ENCODE measurements at regions not wholly inside any gene's neighbourhood (a gene's known extent, or its start where the extent isn't known, plus 50 kb on each side); places are given as distances from the start of the nearest gene placed in this dataset.

DNA sequence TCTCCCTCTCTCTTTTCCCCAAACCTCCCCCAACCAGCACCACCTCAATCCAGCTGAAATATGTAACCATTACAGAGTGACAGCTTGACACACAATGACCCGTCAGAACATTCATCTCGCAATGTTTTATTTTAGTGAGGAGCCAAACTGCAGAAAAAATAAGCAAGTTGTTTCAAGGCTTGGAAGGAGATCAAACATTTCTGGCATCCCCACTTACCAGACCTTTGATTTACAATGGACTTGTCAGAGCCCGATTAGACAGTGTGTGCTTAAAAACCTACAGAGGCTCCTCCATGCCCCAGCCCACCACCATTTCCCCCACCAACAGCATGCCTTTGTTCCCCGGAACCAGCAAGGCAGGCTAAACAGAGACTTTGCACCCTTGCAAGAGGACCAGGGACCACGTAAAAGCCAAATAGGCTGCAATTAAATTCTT, 382.8 kb upstream of the ZNF507 start:
- no peak for DNase-seq (ENCODE audit: extremely low read depth, insufficient read length)
- TF ChIP-seq, protein P1, sequence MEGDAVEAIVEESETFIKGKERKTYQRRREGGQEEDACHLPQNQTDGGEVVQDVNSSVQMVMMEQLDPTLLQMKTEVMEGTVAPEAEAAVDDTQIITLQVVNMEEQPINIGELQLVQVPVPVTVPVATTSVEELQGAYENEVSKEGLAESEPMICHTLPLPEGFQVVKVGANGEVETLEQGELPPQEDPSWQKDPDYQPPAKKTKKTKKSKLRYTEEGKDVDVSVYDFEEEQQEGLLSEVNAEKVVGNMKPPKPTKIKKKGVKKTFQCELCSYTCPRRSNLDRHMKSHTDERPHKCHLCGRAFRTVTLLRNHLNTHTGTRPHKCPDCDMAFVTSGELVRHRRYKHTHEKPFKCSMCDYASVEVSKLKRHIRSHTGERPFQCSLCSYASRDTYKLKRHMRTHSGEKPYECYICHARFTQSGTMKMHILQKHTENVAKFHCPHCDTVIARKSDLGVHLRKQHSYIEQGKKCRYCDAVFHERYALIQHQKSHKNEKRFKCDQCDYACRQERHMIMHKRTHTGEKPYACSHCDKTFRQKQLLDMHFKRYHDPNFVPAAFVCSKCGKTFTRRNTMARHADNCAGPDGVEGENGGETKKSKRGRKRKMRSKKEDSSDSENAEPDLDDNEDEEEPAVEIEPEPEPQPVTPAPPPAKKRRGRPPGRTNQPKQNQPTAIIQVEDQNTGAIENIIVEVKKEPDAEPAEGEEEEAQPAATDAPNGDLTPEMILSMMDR (IDR thresholded peaks at IDR 0.05; ENCODE audit: insufficient read depth, low read length, poor library complexity, severe bottlenecking) = no peak

DNA sequence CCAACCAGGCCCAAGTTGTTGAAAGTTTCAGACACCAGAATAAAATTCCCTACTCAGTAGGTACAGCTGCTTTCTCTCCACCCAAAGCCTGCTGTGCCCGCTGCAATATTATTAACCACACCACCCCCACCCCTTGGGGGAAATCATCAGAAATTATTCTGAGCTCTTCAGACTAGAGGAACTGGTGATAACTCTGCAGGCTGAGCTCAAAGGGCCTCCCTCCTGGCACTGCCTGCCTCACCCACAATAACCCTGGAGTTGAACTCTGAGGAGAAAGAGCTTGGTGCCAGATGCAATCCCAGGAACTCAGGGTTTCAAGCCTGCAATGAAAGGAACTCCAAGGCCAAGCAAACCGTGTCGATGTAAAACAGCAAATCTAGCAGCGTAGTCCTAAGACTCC, 381.7 kb upstream of the ZNF507 start:
- TF ChIP-seq, protein P1 (IDR thresholded peaks at IDR 0.05; ENCODE audit: insufficient read depth, low read length, poor library complexity, severe bottlenecking) = no peak
- no peak for DNase-seq (ENCODE audit: extremely low read depth, insufficient read length)
- H3K4me3 ChIP-seq (replicated peaks; ENCODE audit: low read depth, low read length) = no peak overlapping the region
- no peaks in the 10 kb centered on the region for H3K27me3 ChIP-seq (replicated peaks; ENCODE audit: control insufficient read depth, insufficient read depth, low read length)
- no peaks in the 10 kb centered on the region for H3K36me3 ChIP-seq (ENCODE audit: control insufficient read depth, insufficient read depth, low read length)

More for the DNA sequence above, 382.8 kb upstream of the ZNF507 start:
- Histone ChIP-seq H3K36me3 (ENCODE audit: control insufficient read depth, insufficient read depth, low read length) (no peaks in the 10 kb centered on the region), H3K4me3 (replicated peaks; ENCODE audit: low read depth, low read length) (no peak overlapping the region), H3K27me3 (replicated peaks; ENCODE audit: control insufficient read depth, insufficient read depth, low read length) (no peaks in the 10 kb centered on the region)

DNA sequence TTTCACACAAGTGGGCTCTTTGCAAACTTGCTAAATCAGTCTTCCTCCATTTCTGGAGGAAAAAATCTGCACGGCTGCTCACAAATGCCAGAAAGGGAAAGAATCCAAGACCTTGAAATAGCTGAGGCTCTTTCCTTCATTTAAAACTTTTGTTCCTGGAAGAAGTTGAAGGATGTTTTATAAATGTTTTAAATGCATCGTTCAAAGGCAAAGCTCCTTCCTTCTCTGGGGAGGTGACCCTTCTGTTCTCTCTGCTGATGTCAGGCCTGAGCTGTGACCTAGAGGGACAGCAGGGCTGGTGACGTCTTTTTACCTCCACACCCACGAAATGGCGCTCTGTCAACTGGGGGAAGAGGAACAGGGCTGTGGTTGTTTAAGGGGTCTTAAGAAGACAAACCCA, 376.4 kb upstream of the ZNF507 start:
- no peaks in the 10 kb centered on the region for H3K27me3 ChIP-seq (replicated peaks; ENCODE audit: control insufficient read depth, insufficient read depth, low read length)
- no peaks in the 10 kb centered on the region for H3K36me3 ChIP-seq (ENCODE audit: control insufficient read depth, insufficient read depth, low read length)
- TF ChIP-seq, protein P1 (IDR thresholded peaks at IDR 0.05; ENCODE audit: insufficient read depth, low read length, poor library complexity, severe bottlenecking) = no peak
- no peak overlapping the region for H3K4me3 ChIP-seq (replicated peaks; ENCODE audit: low read depth, low read length)
- DNase-seq (ENCODE audit: extremely low read depth, insufficient read length) = no peak

DNA sequence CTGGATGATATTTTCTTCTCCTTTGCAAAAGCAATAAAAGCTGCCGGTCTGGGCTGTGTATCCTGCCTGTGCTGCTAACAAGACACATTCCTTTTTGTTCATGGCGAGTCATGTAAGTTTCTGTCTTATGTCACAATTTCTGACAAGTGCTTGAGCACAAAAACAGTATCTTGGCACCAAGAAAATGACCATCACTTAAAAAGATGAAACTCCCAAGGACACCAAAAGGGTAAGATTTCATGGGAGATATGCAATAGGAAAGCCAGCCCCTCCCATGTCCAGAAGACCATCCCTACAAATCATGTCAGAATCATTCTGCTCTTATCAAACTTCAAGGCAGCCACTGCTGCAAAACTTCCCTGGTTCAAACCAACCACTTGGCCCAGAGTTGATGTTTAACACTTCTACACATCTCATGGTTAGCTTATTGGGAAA, 375.4 kb upstream of the ZNF507 start:
- Histone ChIP-seq H3K27me3 (replicated peaks; ENCODE audit: control insufficient read depth, insufficient read depth, low read length) (no peaks in the 10 kb centered on the region), H3K36me3 (ENCODE audit: control insufficient read depth, insufficient read depth, low read length) (no peaks in the 10 kb centered on the region), H3K4me3 (replicated peaks; ENCODE audit: low read depth, low read length) (no peak overlapping the region)
- DNase-seq (ENCODE audit: extremely low read depth, insufficient read length) = no peak
- TF ChIP-seq, protein P1 (IDR thresholded peaks at IDR 0.05; ENCODE audit: insufficient read depth, low read length, poor library complexity, severe bottlenecking) = no peak

DNA sequence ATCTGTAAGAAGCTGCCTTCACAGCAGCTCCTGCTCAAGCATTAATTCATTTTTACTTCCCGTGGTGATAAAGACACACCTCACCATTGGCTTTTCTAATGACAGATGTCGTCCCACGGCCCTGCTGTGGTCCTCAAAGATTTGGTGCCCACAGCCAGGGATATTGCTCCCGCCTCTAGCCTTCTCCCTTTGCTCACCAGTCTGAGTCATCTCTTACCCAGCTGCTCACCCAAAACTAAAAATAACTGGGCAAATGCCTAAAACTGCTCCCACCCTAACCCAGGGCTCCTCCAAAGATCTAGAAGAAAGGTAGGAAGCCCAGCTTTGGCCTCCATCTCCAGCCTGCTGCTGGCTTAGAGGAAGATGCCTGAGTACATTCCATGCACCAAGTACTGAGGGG, 371.1 kb upstream of the ZNF507 start:
- no peak for DNase-seq (ENCODE audit: extremely low read depth, insufficient read length)
- TF ChIP-seq, protein P1 (IDR thresholded peaks at IDR 0.05; ENCODE audit: insufficient read depth, low read length, poor library complexity, severe bottlenecking) = no peak
- Histone ChIP-seq H3K27me3 (replicated peaks; ENCODE audit: control insufficient read depth, insufficient read depth, low read length) (no peaks in the 10 kb centered on the region), H3K4me3 (replicated peaks; ENCODE audit: low read depth, low read length) (no peak overlapping the region), H3K36me3 (ENCODE audit: control insufficient read depth, insufficient read depth, low read length) (no peaks in the 10 kb centered on the region)

DNA sequence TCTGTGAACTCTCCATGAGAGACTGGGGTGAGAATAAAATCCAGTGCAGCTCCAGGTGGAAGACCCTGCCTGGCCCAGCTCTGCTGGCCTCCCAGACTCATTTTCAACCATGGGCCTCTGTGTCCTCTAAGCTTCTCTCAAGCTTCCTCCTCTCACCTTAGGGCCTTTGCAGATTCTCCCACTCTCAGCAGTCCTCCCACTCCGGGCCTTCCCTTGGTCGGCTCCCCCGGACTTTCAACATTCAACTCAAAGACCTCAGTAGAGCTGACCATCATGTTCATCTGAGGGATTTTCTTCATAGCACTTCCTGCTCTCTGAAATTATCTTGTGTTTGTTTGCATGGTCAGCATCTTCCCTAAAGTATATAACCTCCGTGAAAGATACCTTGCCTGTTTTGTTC, 370.5 kb upstream of the ZNF507 start:
- Histone ChIP-seq H3K4me3 (replicated peaks; ENCODE audit: low read depth, low read length) (no peak overlapping the region), H3K27me3 (replicated peaks; ENCODE audit: control insufficient read depth, insufficient read depth, low read length) (no peaks in the 10 kb centered on the region), H3K36me3 (ENCODE audit: control insufficient read depth, insufficient read depth, low read length) (no peaks in the 10 kb centered on the region)
- DNase-seq (ENCODE audit: extremely low read depth, insufficient read length) = no peak
- TF ChIP-seq, protein P1 (IDR thresholded peaks at IDR 0.05; ENCODE audit: insufficient read depth, low read length, poor library complexity, severe bottlenecking) = no peak
